ENCODE measurements at regions not wholly inside any gene's neighbourhood (a gene's known extent, or its start where the extent isn't known, plus 50 kb on each side); places are given as distances from the start of the nearest gene placed in this dataset.

DNA sequence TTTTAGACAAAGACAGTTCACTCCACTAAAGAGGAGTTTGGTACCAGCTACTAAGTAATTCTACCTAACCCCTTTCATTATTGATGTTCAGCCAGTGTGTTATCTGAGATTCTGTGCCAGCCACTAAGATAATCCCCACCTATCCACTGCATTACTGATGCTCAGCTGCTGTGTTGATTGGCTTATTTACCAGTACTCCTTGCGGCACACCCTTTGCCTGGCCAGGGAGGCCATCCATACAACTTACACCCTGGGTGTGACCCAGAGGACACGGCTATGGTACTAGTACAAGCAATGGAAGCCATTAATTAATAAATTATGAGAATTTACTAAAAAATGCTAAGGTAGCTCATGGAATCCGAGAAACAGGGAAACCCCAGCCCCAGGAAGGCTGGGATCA, 290.7 kb upstream of the CTNNB1 start:
- no peak overlapping the region for H2BK20ac ChIP-seq (ENCODE audit: low read depth, low read length, poor library complexity, severe bottlenecking)
- no peak overlapping the region for H2AFZ ChIP-seq (ENCODE audit: low read length)
- H2BK5ac ChIP-seq (ENCODE audit: insufficient read length, low read length): no peak overlapping the region
- no peak overlapping the region for H3T11ph ChIP-seq (ENCODE audit: low read length)
- Mint-ChIP-seq H3K27ac (no peak overlapping the region), H3K9me3 (peaks cover 0 to 4% of the 10 kb centered on the region in 2 experiments; a peak in 2 of 5 replicates), H3K36me3 (ENCODE audit: insufficient read depth in 1 of 3, low read depth in 3 of 3) (peaks cover 2 to 5% (median 3%) of the 10 kb centered on the region in 3 experiments; a peak in 3 of 7 replicates), H3K4me3 (peak overlapping the region; percentile 86 to 90; a peak in 4 of 5 replicates), H3K27me3 (ENCODE audit: low read depth) (peaks cover 3% of the 10 kb centered on the region; the same call in 1 of the 2 replicates), H3K4me1 (peaks cover 3 to 17% of the 10 kb centered on the region in 2 experiments; a peak in 3 of 4 replicates)
- no peak overlapping the region for H2BK15ac ChIP-seq (ENCODE audit: low read depth, low read length)
- H4K8ac ChIP-seq (replicated peaks; ENCODE audit: insufficient read length, low read depth, low read length): no peak overlapping the region
- H3K23ac ChIP-seq (ENCODE audit: insufficient read length, low read depth, low read length): no peak overlapping the region
- no peak for DNase-seq
- TF ChIP-seq, protein P1, sequence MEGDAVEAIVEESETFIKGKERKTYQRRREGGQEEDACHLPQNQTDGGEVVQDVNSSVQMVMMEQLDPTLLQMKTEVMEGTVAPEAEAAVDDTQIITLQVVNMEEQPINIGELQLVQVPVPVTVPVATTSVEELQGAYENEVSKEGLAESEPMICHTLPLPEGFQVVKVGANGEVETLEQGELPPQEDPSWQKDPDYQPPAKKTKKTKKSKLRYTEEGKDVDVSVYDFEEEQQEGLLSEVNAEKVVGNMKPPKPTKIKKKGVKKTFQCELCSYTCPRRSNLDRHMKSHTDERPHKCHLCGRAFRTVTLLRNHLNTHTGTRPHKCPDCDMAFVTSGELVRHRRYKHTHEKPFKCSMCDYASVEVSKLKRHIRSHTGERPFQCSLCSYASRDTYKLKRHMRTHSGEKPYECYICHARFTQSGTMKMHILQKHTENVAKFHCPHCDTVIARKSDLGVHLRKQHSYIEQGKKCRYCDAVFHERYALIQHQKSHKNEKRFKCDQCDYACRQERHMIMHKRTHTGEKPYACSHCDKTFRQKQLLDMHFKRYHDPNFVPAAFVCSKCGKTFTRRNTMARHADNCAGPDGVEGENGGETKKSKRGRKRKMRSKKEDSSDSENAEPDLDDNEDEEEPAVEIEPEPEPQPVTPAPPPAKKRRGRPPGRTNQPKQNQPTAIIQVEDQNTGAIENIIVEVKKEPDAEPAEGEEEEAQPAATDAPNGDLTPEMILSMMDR (conservative IDR thresholded peaks at IDR 0.05): no peak
- peak overlapping the region; percentile 56 for H3K4me2 ChIP-seq (ENCODE audit: insufficient read depth, insufficient read length, low read length)
- no CpG with 5 or more reads among the region's 3 CpGs for WGBS (ENCODE audit: extremely low coverage, insufficient read length, low lambda C conversion rate)
- H2BK120ac ChIP-seq (ENCODE audit: low read depth, low read length, poor library complexity, severe bottlenecking): no peak overlapping the region
- H3K9me3 ChIP-seq (ENCODE audit: control insufficient read depth, low read depth, low read length): no peaks in the 10 kb centered on the region
- no peak overlapping the region for H4K91ac ChIP-seq (ENCODE audit: insufficient read length, low read depth, low read length)
- no peak overlapping the region for H3K9ac ChIP-seq (ENCODE audit: extremely low read depth, insufficient read length, low read length)
- H4K5ac ChIP-seq (ENCODE audit: insufficient read length, low read depth, low read length): no peak overlapping the region
- H3K4me1 ChIP-seq (ENCODE audit: insufficient read depth, low read length): no peaks in the 10 kb centered on the region
- peaks cover 3% of the 10 kb centered on the region for H4K20me1 ChIP-seq (ENCODE audit: control insufficient read depth, insufficient read depth, insufficient read length)
- H3K27me3 ChIP-seq (ENCODE audit: insufficient read depth, low read length): no peaks in the 10 kb centered on the region
- no peak overlapping the region for H3K56ac ChIP-seq (ENCODE audit: insufficient read length, low read depth, low read length)
- no peak overlapping the region for H2AK5ac ChIP-seq (ENCODE audit: insufficient read length, low read length)
- H3K27ac ChIP-seq (ENCODE audit: insufficient read length, low read depth, low read length): no peak overlapping the region
- H3K4ac ChIP-seq (ENCODE audit: low read depth, low read length): no peak overlapping the region
- no peaks in the 10 kb centered on the region for H3K79me1 ChIP-seq (ENCODE audit: insufficient read depth, low read depth, low read length, poor library complexity, severe bottlenecking)
- no peak overlapping the region for H3K18ac ChIP-seq (ENCODE audit: insufficient read length, low read depth, low read length)
- H3K14ac ChIP-seq (ENCODE audit: insufficient read depth, low read length): no peak overlapping the region
- H3K23me2 ChIP-seq (ENCODE audit: insufficient read length, low read depth, low read length, poor library complexity, severe bottlenecking): no peaks in the 10 kb centered on the region
- no peak overlapping the region for H2BK12ac ChIP-seq (ENCODE audit: insufficient read length, low read depth, low read length)
- H3K79me2 ChIP-seq (ENCODE audit: insufficient read depth, low read length): no peaks in the 10 kb centered on the region

Data from H9 (cell line).